DMS153 (cell line): ENCODE measurements at regions not wholly inside any gene's neighbourhood (a gene's known extent, or its start where the extent isn't known, plus 50 kb on each side); places are given as distances from the start of the nearest gene placed in this dataset.

ENCODE experiments used
- DNase-seq: peaks from one replicate; lab custom pipeline; 2025; lab: John Stamatoyannopoulos, UW

DNA sequence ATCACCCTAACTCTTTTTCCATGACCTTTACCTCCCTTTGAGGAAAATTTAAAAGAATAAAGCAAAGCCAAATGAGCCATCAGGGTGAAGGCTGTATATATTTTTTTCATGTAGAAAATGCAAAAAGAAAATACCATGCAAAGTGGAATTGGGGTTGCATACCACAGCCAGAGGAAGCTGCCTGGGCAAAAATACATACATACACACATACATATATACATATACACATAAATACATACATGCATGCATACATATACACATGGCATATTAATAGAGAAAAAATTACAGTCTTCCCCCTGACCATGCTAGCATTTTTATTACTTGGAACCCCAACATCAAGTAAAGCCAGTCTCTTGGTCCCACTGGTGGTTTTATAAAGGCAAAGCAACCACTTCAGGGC is 63.7 kb upstream of the TMCO5A start:
- DNase-seq, result no peak

DNA sequence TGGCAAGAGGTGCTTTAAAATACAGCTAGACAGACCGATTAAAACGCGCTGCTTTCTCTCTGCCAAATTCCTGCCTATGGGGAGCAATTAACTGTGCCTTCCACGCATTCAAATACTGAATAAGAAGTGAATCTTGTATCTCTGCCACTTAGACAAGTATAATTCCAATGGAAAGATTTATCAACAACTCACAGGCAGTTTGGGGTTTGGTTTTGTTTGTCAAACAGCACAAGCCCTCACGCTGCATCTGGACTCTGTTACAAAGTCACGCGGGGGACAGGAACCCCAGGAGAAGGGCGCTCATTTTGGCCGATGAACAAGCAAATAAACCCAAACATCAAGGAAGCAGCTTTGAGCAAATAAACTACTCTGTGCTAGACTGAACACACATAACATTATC is 61.8 kb upstream of the TMCO5A start:
- peak; percentile 17 for DNase-seq

DNA sequence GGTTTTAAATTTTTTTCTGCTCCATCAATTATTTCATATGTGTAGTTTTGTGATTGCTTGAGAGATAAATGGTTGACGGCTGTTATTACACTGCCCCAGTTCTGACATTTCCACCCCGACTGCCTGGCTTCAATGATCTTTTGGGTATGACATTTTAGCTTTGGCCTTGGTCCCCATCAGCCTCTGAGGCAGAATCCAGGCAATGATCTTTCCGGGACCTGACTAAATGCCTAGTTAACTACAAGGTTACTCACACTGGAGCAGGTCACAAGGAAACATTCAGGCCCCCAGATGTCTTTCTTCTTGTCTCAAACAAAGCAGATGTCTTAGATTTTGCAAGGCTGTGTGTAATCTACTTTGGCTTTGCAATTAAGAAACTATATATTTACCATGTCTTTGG is 61.1 kb upstream of the TMCO5A start:
- no peak for DNase-seq

DNA sequence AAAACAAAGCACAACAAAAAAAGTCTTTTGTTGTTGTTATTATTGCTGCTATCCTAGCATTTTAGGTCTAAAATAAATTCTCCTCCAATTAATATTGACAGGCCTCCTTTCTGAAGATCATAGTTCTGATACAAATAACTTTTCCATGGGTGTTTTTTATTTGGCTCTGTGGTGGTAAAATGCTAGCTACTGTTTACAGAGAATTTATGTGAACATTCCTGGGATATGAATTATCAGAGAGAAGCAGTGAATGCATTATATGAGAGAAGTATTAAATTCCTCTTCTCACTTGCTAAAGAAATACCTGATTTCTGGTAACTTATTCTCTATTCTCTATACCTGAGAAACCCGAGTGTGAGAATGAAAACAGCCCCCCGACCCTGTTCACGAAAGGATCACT is 57.5 kb upstream of the TMCO5A start:
- no peak for DNase-seq

DNA sequence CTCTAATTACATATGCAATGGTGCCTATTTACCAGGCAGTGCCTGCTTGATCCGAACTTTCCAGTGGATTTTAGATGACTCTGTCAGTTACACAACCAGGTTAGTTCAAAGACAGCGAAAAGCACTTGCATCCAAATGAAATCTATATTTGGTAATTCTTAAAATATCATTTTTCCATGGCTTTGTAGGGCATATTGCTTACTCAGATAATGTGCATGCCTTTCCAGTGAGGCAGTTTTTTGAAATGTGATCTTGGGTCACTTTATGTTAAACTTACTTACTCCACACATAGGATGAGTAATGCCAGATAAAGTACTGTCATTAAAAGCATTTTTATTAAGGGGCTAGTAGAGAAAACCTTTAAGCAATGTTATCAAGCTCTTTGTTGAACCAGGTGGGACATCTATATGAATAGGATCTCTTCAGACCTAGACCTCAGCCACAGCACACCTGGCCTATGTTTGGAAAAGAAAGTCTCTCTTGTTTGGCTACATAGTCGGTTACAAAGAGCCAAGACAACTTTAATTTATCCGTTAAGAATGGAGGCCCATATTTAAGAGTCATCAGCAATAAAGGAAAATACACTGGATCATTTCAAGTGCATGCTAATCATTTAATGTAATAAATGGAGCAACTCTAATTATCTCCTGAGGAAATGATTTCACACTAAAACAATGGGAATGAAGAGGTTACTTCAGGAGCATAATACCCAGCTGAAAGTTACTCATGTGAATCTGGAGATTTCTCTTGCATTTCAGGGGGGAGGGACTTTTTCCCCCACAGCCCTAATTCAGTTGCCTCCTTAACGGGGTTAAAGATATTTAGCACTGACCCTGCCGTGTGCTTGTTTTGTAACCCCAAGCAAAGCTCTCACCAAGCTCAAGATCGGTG is 56.3 kb upstream of the TMCO5A start:
- DNase-seq, result no peak

- peak; percentile 45 for DNase-seq
These were observed 54.2 kb upstream of the TMCO5A start for GRCh38 chr15:37880009-37880834.

DNA sequence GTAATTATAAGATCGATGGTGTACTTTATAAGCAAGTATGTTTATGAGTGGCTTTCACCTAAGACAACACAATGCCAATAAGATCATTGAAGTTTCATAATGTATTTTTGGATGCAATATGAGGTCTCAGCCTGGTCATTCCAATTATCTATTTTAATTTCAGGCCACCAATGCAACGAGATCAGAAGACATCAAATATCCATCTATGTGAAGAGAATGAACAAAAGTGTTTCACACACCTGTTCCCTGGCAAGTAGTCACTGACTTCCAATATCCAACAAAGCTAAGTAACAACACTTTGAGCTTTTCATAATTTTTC is 53.6 kb upstream of the TMCO5A start:
- DNase-seq, result no peak

GRCh38 chr15:37881237-37882013 is 53.0 kb upstream of the TMCO5A start:
- no peak for DNase-seq

- no peak for DNase-seq
These were observed 51.8 kb upstream of the TMCO5A start for GRCh38 chr15:37882640-37883039.
